H54 (cell line): ENCODE measurements at regions not wholly inside any gene's neighbourhood (a gene's known extent, or its start where the extent isn't known, plus 50 kb on each side); places are given as distances from the start of the nearest gene placed in this dataset.

ENCODE experiments used
- DNase-seq: peaks from one replicate; pipeline ENCODE4 v3.0.0; 2011; ENCODE audit warnings: low spot score, mixed read lengths; ENCODE audit not compliant: insufficient read length
- FAIRE-seq: peaks from 3 replicates; lab custom pipeline; 2011; peaks lifted over from hg19 to GRCh38; lab: Jason Lieb, UNC
- POLR2A ChIP-seq: IDR thresholded peaks from 2 replicates; pipeline ENCODE4 v1.6.1; 2011; ENCODE audit warnings: low read depth, mild to moderate bottlenecking, low read length

DNA sequence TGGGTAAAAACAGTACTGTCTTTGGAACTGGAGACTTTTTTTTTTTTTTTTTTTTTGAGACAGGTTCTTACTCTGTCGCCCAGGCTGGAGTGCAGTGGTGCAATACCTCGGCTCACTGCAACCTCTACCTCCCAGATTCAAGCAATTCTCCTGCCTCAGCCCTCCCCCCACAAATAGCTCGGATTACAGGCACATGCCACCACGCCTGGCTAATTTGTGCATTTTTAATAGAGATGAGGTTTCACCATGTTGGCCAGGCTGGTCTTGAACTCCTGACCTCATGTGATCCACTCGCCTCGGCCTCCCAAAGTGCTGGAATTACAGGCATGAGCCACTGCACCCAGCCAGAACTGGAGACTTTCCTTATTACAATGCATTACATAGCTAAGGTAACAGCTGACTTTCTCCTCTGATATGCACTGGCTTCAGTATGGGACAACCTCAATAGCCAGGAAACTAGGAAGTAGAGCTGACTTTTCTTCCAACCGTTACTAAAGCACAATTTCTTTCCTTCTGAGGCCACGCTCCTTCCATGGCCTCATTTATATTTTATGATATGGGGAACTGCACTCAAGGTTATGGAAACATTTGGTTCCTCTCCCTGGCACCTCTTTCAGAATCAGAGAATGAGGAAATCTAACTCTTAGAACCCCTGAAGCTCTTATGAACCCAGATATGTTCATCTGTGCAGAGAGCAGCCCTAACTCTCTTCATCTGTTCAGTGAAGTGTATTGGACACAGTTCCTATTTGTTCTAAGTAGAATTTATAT, 53.5 kb upstream of the FAM9B start:
- no peak for FAIRE-seq
- no peak for DNase-seq
- TF ChIP-seq POLR2A = no peak

DNA sequence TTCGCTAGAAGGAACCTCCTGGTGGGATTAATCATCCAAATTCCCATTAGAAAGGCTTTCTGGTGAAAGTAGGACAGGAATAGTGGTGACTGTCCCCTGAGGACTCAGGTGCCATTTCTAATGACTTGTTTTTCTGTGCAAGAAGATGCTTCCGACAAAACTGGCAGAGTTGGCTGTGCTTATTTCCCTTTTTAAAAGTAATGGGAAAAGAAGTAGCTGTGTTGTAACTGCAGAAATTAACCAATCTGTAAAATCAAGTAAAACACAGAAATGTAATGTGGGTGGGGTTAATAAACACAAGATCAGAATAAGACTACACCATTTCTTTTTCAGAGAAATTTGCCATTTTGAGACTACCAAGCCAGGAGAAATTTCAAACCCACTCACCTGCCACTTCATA, 55.0 kb upstream of the FAM9B start:
- DNase-seq (no peak), FAIRE-seq (no peak)
- no peak for TF ChIP-seq POLR2A

DNA sequence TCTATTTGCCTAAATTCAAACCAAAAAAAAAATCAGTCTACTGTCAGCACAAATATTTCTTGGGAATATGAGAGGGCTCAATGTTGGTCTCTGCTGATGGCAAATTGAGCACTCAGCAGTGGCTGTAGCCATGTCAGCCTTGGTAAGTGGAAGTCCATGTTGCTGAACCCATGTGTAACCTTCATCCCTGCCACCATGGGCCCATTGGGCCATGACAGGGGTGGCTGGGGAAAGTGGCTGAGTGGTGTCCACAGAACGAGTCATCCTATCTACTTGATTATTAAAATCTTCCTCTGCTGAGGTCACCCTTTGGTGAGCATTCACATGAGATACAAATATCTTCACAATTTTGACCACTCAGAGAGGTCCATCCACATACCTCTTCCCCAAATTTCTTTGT, 56.8 kb upstream of the FAM9B start:
- no peak for TF ChIP-seq POLR2A
- FAIRE-seq = no peak
- DNase-seq = no peak

DNA sequence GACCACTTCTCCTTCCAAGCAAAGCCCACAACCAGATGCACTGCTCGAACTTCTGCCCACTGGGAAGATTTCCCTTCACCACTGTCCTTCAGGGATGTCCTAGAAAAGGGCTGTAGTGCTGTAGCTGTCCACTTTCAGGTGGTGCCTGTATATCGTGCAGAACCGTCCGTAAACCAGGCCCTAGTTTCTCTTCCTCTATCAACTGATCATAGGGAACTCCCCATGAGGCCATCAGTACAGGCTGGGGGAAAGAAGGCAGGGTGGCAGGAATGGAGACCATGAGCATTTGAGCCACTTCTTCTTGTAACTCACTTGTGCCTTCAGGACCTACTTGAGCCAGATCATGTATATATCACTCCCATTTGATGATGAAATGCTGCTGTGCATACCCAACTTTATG, 57.3 kb upstream of the FAM9B start:
- DNase-seq (no peak), FAIRE-seq (no peak)
- TF ChIP-seq POLR2A = no peak

DNA sequence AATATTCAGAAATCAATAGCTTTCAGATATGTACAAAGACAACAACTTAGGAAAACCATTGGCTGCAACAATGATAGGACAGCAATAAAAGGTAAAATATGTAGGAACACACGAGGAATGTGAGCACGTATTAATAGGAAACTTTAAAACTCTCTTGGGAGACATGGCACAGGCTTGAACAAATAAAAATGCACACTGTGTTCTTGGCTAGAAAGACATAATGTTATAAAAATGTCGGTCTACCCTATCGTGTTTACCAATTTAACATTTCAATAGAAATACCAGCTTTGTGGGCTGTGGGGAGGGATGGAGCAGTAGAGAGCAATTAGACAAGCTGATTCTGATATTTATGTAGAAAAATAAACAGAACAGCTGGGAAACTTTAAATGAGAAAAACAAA, 69.0 kb upstream of the FAM9B start:
- no peak for TF ChIP-seq POLR2A
- FAIRE-seq = no peak

DNA sequence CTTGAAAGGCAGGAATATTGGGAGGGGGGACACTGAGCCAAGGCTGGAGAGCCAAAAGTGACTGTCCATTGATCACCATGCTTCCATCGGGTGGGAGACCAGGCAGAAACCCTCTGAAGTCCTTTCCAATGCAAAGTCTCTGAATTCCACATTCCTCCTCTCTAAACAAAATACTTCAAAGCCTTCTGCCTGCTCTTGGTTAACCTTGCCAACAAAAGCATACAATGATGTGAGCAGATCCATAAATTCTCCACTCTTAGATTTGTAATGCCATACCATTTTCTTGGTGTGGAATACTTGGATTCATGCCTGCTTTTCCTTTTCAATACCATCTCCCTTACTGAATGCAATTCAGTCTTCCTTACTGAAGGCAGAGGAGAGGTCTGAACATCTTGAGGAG, 74.1 kb upstream of the FAM9B start:
- DNase-seq = no peak
- TF ChIP-seq POLR2A = no peak
- FAIRE-seq = no peak

More for the DNA sequence above, 69.0 kb upstream of the FAM9B start:
- DNase-seq = no peak

DNA sequence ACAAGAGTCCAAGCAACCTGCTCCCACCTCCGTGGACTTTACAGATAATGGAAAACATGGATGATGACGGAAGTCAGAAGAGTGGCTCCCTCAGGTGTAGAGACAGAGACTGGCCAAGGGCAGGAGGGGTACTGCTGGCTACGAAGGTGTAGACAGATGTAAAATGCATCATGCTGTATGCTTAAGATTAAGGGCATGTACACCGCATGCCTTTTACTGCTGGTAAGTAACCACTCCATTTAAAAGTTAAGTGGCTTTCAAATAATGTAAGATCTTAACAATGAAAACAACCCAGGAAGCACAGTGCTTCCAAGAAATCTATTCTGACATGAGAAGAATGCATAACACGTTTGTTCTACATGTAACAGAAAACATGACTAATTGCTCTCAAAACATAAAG, 76.9 kb upstream of the FAM9B start:
- no peak for TF ChIP-seq POLR2A
- FAIRE-seq (no peak), DNase-seq (no peak)

DNA sequence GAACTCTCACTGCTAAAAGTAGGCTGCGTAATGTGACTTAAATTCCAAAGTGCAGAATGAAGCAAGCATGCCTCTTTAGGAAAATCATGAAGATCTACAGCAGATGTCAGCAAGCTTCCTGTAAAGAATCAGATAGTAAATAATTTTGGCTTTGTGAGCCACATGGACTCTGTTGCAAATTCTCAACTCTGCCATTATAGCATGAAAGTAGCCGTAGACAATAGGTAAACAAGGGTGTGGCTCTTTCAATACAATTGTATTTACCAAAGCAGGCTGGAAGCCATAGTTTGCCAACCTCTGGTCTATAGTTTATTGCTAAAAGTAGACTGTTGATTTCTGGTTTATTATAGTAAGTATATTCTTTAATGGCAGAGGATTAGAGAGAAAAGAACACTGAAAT, 80.3 kb upstream of the FAM9B start:
- TF ChIP-seq POLR2A = no peak
- FAIRE-seq (no peak), DNase-seq (no peak)

DNA sequence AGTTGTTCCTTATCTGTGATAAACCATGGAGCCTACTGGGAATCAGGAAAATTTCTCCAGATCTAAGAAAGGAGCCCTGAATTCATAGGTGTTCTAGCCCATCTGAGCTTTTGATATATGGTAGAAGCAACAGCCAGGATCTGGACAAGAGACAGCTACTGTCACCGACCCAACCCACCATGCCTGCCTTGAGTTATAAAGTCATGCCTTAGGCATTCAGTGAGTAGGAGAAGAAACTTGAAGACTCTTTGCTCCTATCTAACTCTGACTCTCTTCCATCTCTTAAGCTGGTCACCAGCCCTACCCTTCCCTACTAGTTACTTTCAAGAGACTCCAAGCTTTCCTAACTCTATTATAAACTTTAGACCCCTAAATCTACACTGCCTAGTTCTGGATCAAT, 83.9 kb upstream of the FAM9B start:
- DNase-seq (no peak), FAIRE-seq (no peak)
- TF ChIP-seq POLR2A = no peak

DNA sequence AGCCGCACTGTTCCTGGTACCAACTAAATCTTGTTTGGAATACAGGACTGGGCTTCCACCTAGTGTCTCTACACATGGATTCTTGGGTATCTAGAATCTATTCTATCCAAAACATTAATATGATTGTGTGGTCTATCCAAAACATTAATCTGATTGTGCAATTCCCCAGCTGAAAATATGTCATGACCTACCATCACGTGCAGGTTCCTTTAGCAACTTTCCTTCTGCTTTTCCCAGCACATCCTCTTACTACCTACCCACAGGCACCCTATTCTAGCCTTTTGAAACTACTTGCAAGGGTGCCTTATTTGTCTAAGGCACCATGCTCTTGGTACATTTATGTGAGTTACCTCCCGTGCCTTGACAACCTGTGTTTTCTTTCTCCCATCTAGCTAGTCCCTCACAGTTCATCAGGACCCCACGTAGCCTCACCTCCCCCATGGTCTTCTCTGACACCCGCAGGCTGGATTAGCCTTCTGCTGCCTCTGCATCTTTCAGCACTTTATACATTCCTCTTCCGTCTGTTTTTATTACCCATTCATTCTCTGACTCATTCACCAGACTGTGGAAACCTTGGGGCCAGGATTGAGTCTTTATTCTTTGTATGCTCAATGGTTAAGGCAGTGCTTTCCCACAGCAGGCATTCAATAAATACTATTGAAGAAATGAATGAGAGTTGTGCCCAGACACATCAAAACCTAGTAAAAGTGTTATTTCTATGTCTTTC, 88.8 kb upstream of the FAM9B start:
- FAIRE-seq = no peak
- DNase-seq = no peak
- TF ChIP-seq POLR2A = no peak

DNA sequence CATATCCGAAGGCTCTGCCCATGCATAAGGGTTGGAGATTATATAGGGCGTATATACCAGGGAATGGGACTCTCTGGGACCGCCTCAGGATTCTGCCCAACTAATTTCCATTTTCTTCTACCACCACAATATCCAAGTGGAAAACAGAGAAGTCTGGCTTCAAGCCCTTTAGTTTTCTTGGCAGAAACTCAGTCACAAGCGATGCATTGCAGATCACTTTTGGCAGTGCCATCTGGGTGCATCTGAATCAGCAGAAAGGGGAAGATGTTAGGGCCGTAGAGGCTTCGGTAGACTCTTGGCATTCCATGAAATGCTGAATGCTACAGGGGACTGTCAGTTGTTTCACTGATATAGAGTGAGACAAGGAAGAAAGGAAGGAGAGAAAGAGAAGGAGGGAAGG, 94.1 kb upstream of the FAM9B start:
- FAIRE-seq (no peak), DNase-seq (no peak)
- TF ChIP-seq POLR2A = no peak

DNA sequence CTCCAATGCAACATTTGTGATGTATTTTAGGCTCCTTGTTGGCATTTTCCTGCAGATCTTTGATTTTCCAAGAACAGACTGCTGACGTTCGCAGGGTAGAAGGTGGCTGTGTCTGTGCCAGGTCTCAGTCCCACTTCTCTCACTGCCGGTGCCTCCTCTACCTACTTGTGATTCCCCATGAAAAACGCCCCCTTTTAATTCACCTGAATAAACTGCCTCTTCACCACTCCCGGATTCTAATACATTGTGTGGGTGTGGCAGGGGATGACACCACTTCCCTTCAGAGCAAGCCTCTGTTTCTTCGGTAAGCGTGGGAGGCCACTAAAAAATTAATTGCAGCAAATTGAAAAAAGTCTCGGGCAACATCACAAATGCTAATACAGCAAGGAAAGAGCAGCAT, 96.1 kb upstream of the FAM9B start:
- no peak for FAIRE-seq
- no peak for DNase-seq
- TF ChIP-seq POLR2A = no peak

DNA sequence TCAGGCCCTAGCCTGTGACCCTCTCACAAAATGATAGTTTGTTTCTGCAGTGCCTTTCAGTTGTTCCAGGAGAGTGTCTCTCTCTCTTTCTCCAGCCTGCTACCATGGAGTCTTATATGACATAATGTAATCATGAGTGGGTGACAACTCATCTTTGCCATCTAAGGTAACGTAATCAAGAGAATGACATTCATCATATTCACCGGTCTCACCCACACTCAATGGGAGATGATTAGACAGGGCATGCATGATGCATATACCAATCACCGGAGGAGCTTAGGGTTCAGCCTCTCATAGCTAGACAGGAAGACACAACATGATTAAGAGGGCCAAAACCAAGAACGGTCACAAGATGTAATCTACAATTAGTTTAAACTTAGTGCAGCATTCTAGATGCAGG, 97.1 kb upstream of the FAM9B start:
- FAIRE-seq = no peak
- TF ChIP-seq POLR2A = no peak
- DNase-seq = no peak

DNA sequence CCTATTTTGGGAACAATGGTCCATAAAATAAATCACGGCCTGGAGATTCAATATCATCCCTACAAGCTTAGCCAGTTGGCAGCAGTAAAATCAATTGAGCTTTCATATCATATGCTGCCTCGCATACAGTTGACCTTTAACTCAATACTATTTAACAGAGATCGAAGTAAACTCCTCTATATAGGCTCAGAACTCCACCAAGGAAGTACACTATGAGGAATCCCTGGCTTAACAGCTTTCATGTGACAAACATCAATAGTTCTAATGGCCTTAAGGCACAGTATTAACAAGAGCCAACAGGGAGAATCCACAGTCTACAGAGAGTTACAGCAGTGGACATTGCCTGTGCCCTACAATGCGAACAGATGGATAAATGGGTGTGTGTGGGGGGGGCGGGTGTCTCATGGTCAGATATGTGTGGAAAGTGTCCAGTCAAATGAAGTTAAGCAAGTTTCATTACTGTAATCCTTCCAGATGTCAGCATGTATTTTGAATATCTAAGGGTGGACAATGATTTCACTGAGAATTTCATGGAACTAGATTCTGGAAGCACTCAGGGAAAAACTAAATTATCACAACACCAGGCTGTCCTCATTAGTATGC, 98.2 kb upstream of the FAM9B start:
- no peak for TF ChIP-seq POLR2A
- no peak for DNase-seq
- FAIRE-seq = no peak
